GM12878 (cell line): ENCODE measurements at regions not wholly inside any gene's neighbourhood (a gene's known extent, or its start where the extent isn't known, plus 50 kb on each side); places are given as distances from the start of the nearest gene placed in this dataset.
"Not testable (repeated sequence)": the region's sequence is repeated elsewhere in the genome, so short reads cannot be mapped to it uniquely, and the experiment has no call there.

Experiments used
- ATAC-seq: fragments of 200-7000 bp; cut with Tn5 transposase; 3 replicates; pipeline ENCODE4 v1.9.1; 2020; ENCODE audit warnings: mild to moderate bottlenecking, moderate library complexity
- BruUV-seq: library from RNA; stranded (reverse); fragments of 400-500 nt; replicated peaks from 2 replicates; lab custom pipeline; 2021; lab: Mats Ljungman, UMichigan
- CTCF ChIA-PET: fragments of 300-600 bp; sonication (Branson Sonifier 250); formaldehyde crosslinking; extraction: SDS; loops from one replicate; lab custom pipeline; 2021; ENCODE audit warnings: inconsistent platforms; lab: Yijun Ruan, JAX
- POLR2A ChIA-PET: fragments of 350-600 bp; formaldehyde crosslinking; extraction: SDS; loops from one replicate; lab custom pipeline; 2021; ENCODE audit warnings: inconsistent platforms; lab: Charles Lee
- RAD21 ChIA-PET: fragments of 300-600 bp; sonication (Branson Sonifier 250); formaldehyde crosslinking; loops from one replicate; lab custom pipeline; 2023; ENCODE audit warnings: antibody characterized with exemption; ENCODE audit not compliant: unreplicated experiment; lab: Charles Lee
- SMC1A ChIA-PET: fragments of 300-600 bp; sonication (Branson Sonifier 250); formaldehyde crosslinking; loops from one replicate; lab custom pipeline; 2023; ENCODE audit not compliant: unreplicated experiment, uncharacterized antibody; lab: Charles Lee
- DNase-seq: peaks from one replicate; pipeline ENCODE4 v3.0.0-alpha.2; 2011; ENCODE audit warnings: low read depth, low spot score
- FAIRE-seq: peaks from 3 replicates; lab custom pipeline; 2011; peaks lifted over from hg19 to GRCh38; lab: Jason Lieb, UNC
- H2AFZ ChIP-seq: 2 replicates; pipeline ENCODE4 v1.6.0; 2011; ENCODE audit warnings: low read depth, low read length, control low read depth; ENCODE audit not compliant: control insufficient read depth
- H3K27ac ChIP-seq: 2 replicates; pipeline ENCODE4 v1.5.1; 2011; ENCODE audit warnings: control low read depth; ENCODE audit not compliant: control insufficient read depth, insufficient read depth
- H3K27me3 ChIP-seq, 2 experiments: replicated peaks in 1 of 2; 2 replicates each; pipeline versions ENCODE4 v1.6.0 to v1.6.1; 2011; ENCODE audit warnings: low read length in 1 of 2; ENCODE audit not compliant: control insufficient read depth in 2 of 2, insufficient read depth in 2 of 2
- H3K36me3 ChIP-seq, 2 experiments: 2 replicates each; pipeline ENCODE4 v1.5.1; 2011; ENCODE audit warnings: low read length in 1 of 2; ENCODE audit not compliant: control insufficient read depth in 2 of 2, insufficient read depth in 2 of 2
- H3K4me1 ChIP-seq: 2 replicates; pipeline ENCODE4 v1.6.1; 2011; ENCODE audit warnings: mild to moderate bottlenecking, low read length, moderate library complexity, mixed read lengths; ENCODE audit not compliant: control insufficient read depth, insufficient read depth
- H3K4me2 ChIP-seq: 2 replicates; pipeline ENCODE4 v1.6.0; 2011; ENCODE audit warnings: control low read depth; ENCODE audit not compliant: control insufficient read depth, insufficient read depth
- H3K4me3 ChIP-seq: fragments of 200-600 bp; sonication (generic); 2 replicates; pipeline ENCODE4 v1.5.1; 2016
- H3K79me2 ChIP-seq: 2 replicates; pipeline ENCODE4 v1.6.0; 2011; ENCODE audit warnings: low read length; ENCODE audit not compliant: control insufficient read depth, insufficient read depth
- H3K9ac ChIP-seq: 2 replicates; pipeline ENCODE4 v1.8.0; 2011; ENCODE audit warnings: low read length, control low read depth, mixed read lengths; ENCODE audit not compliant: control insufficient read depth, insufficient read depth
- H3K9me3 ChIP-seq: replicated peaks from 3 replicates; pipeline ENCODE4 v1.5.1; 2011; ENCODE audit warnings: mild to moderate bottlenecking, low read length; ENCODE audit not compliant: control insufficient read depth, insufficient read depth
- H4K20me1 ChIP-seq: 2 replicates; pipeline ENCODE4 v1.6.0; 2011; ENCODE audit not compliant: control insufficient read depth, insufficient read depth
- ASH2L ChIP-seq: fragments of 300-600, 200-600 bp; sonication (generic); IDR thresholded peaks from 2 replicates; pipeline ENCODE4 v1.6.1; 2017; ENCODE audit warnings: low read depth, mild to moderate bottlenecking, borderline replicate concordance
- CREB1 ChIP-seq: IDR thresholded peaks from 2 replicates; pipeline ENCODE4 v1.6.1; 2012; ENCODE audit warnings: low read depth, mild to moderate bottlenecking, inconsistent platforms
- EGR1 ChIP-seq, 2 experiments: IDR thresholded peaks; 1 replicate in 1 of 2; 2 replicates in 1 of 2; pipeline ENCODE4 v1.6.1; 2011 to 2012; ENCODE audit warnings: low read depth in 2 of 2, low read length in 2 of 2, borderline replicate concordance in 1 of 2, mild to moderate bottlenecking in 1 of 2, moderate library complexity in 1 of 2
- SRF ChIP-seq, 2 experiments: IDR thresholded peaks; 2 replicates each; pipeline ENCODE4 v1.6.1; 2011; ENCODE audit warnings: low read depth in 2 of 2, low read length in 2 of 2, mild to moderate bottlenecking in 1 of 2, moderate library complexity in 1 of 2
- WGBS: methylation state at CpG from one replicate; pipeline ENCODE4 v1.1.6; 2016; ENCODE audit warnings: low lambda C conversion rate; ENCODE audit not compliant: insufficient replicate concordance, insufficient coverage; ENCODE audit errors: missing lambda C conversion rate; 5-methylcytosine and 5-hydroxymethylcytosine counted together
- in situ Hi-C: fragments of 300-500 bp; cut with MboI; formaldehyde crosslinking; loops from 9 replicates; pipeline ENCODE4 v1.14.3; 2018; ENCODE audit warnings: mixed read lengths
- intact Hi-C: fragments of 100-400 bp; cut with micrococcal nuclease; formaldehyde crosslinking; loops from one replicate; pipeline ENCODE4 v1.14.2; 2022; ENCODE audit not compliant: unreplicated experiment
- TF ChIP-seq, protein P1 (sequence below): IDR thresholded peaks from 2 replicates; pipeline ENCODE4 v1.6.1; 2011; ENCODE audit warnings: low read depth, low read length, improper control_type of control experiment, borderline replicate concordance
- TF ChIP-seq, protein P2 (sequence below): fragments of 450-650 bp; IDR thresholded peaks from 2 replicates; pipeline ENCODE4 v1.6.1; 2014; ENCODE audit warnings: mild to moderate bottlenecking
- TF ChIP-seq, protein P3 (sequence below): fragments of 450-650 bp; IDR thresholded peaks from 2 replicates; pipeline ENCODE4 v1.6.1; 2016; ENCODE audit warnings: mild to moderate bottlenecking, moderate library complexity, borderline replicate concordance

DNA sequence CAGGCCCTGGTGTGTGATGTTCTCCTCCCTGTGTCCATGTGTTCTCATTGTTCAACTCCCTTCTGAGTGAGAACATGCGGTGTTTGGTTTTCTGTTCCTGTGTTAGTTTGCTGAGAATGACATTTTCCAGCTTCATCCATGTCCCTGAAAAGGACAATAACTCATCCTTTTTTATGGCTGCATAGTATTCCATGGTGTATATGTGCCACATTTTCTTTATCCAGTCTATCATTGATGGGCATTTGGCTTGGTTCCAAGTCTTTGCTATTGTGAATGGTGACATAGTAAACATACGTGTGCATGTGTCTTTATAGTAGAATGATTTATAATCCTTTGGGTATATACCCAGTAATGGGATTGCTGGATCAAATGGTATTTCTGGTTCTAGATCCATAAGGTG is 964.6 kb upstream of the CITED2 start:
- H3K9ac ChIP-seq, in situ Hi-C loops, H3K4me3 ChIP-seq, BruUV-seq, POLR2A ChIA-PET, H3K4me2 ChIP-seq, H3K27ac ChIP-seq, H3K4me1 ChIP-seq, SMC1A ChIA-PET, FAIRE-seq, H4K20me1 ChIP-seq, intact Hi-C loops, RAD21 ChIA-PET, H3K27me3 ChIP-seq, DNase-seq, H3K9me3 ChIP-seq, H3K36me3 ChIP-seq, H2AFZ ChIP-seq, ATAC-seq, CTCF ChIA-PET, H3K79me2 ChIP-seq: not testable (repeated sequence)
- 76% methylated on average over 2 of the region's 2 CpGs for WGBS

DNA sequence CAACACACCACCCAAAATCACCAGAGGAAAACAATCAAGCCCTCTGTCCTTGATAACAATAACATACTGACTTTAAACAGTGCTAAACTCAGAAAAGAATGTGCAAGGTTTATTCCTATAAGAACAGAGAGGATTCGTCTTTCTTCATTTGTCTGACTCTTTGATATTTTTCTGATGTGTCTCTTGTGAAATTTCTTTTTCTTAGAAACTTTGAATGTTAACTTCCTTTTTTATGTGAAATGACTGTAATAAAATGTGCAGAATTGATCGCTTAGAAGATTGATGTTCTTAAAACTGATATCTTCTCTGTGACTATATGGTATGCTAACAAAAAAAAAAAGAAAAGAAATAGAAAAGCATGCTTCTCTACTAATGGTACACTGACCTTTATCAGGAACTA is 947.4 kb upstream of the CITED2 start:
- Histone ChIP-seq H3K36me3 (no peaks in the 10 kb centered on the region), H4K20me1 (no peaks in the 10 kb centered on the region), H3K79me2 (no peaks in the 10 kb centered on the region), H3K9me3 (no peaks in the 10 kb centered on the region; the same call in 2 of the 3 replicates), H2AFZ (no peak overlapping the region), H3K27ac (no peak overlapping the region), H3K4me2 (no peak overlapping the region), H3K4me3 (no peak overlapping the region), H3K4me1 (no peaks in the 10 kb centered on the region), H3K27me3 (no peaks in the 10 kb centered on the region), H3K9ac (no peak overlapping the region)
- DNase-seq (no peak), FAIRE-seq (no peak), ATAC-seq (no peak)
- BruUV-seq, result no TSS peak
- in situ Hi-C loops, result no loop called here
- intact Hi-C loops, result no loop called here
- CTCF ChIA-PET, result no interaction called here
- RAD21 ChIA-PET, result interaction anchor here (3.6 kb wide), 1 partner anchor 51 kb away, joined by 13 read pairs; no protein-coding TSS in a partner anchor
- POLR2A ChIA-PET, result no interaction called here
- 58% methylated on average over 2 of the region's 2 CpGs for WGBS
- SMC1A ChIA-PET, result interaction anchor here (2.8 kb wide), 1 partner anchor 15 kb away, joined by 7 read pairs; no protein-coding TSS in a partner anchor
- TF ChIP-seq, protein P1, sequence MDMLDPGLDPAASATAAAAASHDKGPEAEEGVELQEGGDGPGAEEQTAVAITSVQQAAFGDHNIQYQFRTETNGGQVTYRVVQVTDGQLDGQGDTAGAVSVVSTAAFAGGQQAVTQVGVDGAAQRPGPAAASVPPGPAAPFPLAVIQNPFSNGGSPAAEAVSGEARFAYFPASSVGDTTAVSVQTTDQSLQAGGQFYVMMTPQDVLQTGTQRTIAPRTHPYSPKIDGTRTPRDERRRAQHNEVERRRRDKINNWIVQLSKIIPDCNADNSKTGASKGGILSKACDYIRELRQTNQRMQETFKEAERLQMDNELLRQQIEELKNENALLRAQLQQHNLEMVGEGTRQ, result no peak
- TF ChIP-seq, protein P2, sequence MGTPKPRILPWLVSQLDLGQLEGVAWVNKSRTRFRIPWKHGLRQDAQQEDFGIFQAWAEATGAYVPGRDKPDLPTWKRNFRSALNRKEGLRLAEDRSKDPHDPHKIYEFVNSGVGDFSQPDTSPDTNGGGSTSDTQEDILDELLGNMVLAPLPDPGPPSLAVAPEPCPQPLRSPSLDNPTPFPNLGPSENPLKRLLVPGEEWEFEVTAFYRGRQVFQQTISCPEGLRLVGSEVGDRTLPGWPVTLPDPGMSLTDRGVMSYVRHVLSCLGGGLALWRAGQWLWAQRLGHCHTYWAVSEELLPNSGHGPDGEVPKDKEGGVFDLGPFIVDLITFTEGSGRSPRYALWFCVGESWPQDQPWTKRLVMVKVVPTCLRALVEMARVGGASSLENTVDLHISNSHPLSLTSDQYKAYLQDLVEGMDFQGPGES, result no peak
- TF ChIP-seq SRF (IDR thresholded peaks at IDR 0.05; ENCODE audit: low read depth in 2 of 2, low read length in 2 of 2) (no peak), CREB1 (no peak), EGR1 (IDR thresholded peaks at IDR 0.05; ENCODE audit: borderline replicate concordance in 1 of 2, low read depth in 2 of 2, low read length in 2 of 2) (no peak), ASH2L (no peak)
- TF ChIP-seq, protein P3, sequence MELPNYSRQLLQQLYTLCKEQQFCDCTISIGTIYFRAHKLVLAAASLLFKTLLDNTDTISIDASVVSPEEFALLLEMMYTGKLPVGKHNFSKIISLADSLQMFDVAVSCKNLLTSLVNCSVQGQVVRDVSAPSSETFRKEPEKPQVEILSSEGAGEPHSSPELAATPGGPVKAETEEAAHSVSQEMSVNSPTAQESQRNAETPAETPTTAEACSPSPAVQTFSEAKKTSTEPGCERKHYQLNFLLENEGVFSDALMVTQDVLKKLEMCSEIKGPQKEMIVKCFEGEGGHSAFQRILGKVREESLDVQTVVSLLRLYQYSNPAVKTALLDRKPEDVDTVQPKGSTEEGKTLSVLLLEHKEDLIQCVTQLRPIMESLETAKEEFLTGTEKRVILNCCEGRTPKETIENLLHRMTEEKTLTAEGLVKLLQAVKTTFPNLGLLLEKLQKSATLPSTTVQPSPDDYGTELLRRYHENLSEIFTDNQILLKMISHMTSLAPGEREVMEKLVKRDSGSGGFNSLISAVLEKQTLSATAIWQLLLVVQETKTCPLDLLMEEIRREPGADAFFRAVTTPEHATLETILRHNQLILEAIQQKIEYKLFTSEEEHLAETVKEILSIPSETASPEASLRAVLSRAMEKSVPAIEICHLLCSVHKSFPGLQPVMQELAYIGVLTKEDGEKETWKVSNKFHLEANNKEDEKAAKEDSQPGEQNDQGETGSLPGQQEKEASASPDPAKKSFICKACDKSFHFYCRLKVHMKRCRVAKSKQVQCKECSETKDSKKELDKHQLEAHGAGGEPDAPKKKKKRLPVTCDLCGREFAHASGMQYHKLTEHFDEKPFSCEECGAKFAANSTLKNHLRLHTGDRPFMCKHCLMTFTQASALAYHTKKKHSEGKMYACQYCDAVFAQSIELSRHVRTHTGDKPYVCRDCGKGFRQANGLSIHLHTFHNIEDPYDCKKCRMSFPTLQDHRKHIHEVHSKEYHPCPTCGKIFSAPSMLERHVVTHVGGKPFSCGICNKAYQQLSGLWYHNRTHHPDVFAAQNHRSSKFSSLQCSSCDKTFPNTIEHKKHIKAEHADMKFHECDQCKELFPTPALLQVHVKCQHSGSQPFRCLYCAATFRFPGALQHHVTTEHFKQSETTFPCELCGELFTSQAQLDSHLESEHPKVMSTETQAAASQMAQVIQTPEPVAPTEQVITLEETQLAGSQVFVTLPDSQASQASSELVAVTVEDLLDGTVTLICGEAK, result no peak
